ENCODE measurements at regions not wholly inside any gene's neighbourhood (a gene's known extent, or its start where the extent isn't known, plus 50 kb on each side); places are given as distances from the start of the nearest gene placed in this dataset.

DNA sequence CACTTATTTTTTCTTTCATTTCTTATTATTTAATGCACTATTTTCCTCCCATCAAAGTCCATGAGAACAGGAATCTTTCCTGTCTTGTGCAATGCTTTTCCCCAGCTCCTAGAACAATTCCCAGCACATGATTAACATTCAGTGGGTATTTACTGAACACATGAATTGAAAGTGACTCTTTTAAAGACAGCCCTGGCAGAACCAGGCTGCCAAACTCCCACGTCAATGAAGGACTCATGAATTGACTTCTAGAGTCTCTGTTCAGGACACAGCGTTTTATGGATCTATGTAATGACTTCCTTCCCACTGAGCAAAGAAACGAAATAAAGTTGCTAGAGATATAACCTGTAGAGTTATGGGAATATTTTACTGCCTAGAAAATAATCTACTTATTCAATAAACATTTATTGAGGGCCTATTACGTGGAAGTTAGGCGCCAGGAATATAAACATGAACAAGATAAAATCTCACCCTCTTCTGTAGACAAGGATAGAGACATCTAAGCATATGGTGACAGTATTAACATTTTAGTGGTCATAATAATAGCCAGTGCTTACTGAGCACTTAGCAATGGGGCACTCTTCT lies 485.9 kb upstream of the KLF4 start:
- TF ChIP-seq EZH2 (IDR thresholded peaks at IDR 0.05; ENCODE audit: low read length, unreplicated experiment), result no peak
- TF ChIP-seq, protein P1, sequence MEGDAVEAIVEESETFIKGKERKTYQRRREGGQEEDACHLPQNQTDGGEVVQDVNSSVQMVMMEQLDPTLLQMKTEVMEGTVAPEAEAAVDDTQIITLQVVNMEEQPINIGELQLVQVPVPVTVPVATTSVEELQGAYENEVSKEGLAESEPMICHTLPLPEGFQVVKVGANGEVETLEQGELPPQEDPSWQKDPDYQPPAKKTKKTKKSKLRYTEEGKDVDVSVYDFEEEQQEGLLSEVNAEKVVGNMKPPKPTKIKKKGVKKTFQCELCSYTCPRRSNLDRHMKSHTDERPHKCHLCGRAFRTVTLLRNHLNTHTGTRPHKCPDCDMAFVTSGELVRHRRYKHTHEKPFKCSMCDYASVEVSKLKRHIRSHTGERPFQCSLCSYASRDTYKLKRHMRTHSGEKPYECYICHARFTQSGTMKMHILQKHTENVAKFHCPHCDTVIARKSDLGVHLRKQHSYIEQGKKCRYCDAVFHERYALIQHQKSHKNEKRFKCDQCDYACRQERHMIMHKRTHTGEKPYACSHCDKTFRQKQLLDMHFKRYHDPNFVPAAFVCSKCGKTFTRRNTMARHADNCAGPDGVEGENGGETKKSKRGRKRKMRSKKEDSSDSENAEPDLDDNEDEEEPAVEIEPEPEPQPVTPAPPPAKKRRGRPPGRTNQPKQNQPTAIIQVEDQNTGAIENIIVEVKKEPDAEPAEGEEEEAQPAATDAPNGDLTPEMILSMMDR (conservative IDR thresholded peaks at IDR 0.05; ENCODE audit: low read depth, low read length), result no peak
- TF ChIP-seq EZH2phosphoT487 (IDR thresholded peaks at IDR 0.05; ENCODE audit: borderline replicate concordance, low read length), result no peak
